GM19372 (cell line): ENCODE measurements at regions not wholly inside any gene's neighbourhood (a gene's known extent, or its start where the extent isn't known, plus 50 kb on each side); places are given as distances from the start of the nearest gene placed in this dataset.

Source experiments
- ATAC-seq: cut with Tn5 transposase; IDR thresholded peaks from one replicate; pipeline ENCODE4 v1.9.1; 2021; ENCODE audit warnings: mild to moderate bottlenecking, low read depth, moderate library complexity; ENCODE audit not compliant: unreplicated experiment

DNA sequence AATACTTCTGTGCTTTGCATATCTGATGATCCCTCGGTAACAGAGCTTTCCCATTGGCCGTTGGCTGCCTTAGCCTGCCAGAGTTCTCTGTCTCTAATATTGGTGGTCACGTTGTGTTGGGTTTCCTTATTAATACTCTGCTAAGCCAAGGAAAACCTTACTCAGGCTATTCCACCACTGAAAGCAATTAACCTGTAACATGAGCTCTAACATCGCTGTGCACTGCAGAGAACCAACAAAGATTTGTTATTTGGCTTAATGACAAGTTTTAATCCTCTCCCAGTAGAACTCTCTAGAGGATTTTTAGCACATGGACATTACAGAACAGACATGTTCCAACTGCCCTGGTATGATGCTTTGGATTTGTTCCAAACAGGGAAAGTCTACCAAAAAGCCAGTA is 825.9 kb upstream of the POU3F3 start:
- no peak for ATAC-seq

DNA sequence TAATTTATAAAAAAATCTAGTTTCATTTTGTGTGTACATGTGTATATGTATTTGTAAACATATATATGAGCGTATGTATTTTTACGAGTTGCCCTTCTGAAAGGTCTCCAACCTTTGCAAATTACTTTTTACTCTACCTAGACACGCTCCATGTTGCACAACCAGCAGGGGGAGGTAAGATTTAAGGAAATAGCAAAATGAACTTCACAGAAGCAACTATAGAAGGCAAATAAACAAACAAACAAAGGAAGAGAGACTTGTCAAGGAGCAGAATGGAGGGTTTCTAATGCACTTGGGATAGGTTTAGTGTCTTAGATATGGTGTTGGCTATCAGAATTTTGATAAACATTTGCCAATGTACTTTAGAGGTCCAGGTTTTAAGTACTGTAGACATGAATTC is 820.5 kb upstream of the POU3F3 start:
- ATAC-seq, result no peak

DNA sequence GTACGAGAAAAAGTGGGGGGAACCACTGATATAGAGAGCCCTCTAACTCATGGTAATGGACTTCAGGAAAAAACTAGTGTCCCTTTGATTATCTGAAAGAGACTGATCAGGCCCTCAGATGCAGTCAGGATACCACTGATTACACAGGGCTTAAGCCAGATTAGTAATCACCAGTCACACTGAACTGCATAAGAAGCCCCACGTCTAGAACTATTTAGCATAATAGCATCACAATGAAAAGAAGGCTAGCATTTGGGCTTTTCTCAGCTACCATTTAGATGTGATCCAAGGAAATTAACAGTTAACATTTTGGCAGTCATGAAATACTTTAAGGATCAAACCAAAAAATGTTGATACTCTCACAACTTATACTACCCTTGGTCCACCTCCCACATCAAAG is 813.1 kb upstream of the POU3F3 start:
- ATAC-seq, result no peak

DNA sequence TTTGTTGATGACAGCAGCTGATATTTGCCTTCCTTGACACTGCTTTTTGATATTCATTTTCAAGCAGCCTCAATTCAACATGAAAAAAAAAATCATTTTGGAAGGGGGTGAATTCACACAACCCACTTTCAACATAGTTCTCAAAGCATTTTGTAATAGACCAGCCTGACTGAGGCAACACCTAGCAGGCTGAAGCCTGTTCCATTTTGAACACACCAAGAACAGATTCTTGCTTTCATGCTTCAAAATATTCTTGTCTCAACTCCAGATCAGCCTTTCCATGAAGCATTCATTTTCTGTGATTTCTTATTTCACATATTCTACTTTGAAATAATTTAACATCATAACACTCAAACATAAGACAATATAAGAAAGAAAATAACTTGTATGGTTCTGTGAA is 812.6 kb upstream of the POU3F3 start:
- no peak for ATAC-seq

DNA sequence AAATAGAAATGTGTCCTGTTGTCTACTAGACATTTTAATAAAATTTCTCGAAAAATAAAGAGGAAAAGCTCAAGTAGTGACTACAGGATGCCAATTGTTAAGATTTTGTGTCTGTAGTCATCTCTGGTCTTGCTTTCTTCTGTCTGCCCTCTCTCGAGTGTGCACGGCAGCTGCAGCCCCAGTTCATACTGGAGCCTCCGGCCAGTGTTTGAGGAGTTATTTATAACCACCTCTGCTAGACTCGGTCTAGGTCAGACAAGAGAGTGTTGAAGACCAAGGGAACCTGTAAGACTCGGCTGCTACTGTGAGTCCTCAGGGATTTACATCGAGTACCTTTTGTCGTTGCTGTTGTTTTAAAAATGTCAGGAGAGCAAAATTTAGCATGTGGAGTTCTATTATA is 810.1 kb upstream of the POU3F3 start:
- no peak for ATAC-seq

DNA sequence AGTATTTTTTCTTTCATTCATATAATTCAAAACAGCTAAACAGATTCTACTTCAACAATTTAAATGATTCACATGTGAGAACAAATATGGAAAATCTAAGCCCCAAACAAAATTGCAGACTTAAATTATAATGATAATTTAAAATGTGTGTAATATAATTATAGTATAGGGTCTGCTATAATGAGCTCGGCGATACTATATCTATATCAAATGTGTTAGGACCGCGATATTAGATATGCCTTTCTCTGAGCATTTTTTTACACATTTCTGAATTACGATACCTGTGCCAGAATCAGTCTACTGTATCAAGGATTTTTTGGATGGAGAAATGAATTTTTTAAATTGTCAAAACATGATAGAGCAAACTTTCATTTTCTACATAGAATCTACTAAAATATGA is 808.8 kb upstream of the POU3F3 start:
- ATAC-seq, result no peak

DNA sequence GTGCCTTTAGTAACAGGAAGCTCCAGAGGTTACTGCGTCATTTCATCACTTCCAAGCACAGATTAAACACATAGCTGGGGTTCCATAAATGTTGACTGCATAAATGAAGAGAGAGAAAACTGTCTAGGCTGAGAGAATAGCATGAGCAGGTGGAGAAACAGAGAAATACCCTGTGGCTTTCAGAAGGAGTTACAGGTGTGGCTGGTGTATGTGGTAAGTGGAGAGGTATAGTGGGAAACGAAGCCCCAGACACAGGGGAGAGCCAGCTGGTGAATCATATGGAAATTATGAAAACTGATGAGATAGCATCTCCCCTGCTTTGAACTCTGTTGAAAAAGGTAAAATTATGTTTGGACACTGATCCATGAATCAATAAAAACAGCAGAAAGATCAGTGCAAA is 807.4 kb upstream of the POU3F3 start:
- ATAC-seq, result no peak

DNA sequence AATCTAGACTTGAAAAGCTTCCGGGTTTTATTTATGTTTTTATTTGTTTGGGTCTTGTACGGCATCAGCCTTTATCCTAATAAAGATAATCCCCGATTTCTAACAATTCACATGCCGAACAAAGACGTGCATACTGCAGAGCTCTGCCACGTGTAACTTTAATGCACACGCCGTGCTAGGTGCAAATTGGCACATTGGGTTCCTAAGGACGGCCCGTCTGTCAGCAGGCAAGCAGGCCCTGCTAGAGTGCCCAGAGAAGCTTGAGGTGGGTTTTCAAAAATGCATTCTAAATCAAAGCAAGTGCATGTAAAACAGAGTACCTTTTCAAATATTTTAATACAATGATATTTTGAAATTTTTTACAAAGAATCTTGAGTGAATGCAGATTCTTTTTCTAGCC is 806.4 kb upstream of the POU3F3 start:
- no peak for ATAC-seq

DNA sequence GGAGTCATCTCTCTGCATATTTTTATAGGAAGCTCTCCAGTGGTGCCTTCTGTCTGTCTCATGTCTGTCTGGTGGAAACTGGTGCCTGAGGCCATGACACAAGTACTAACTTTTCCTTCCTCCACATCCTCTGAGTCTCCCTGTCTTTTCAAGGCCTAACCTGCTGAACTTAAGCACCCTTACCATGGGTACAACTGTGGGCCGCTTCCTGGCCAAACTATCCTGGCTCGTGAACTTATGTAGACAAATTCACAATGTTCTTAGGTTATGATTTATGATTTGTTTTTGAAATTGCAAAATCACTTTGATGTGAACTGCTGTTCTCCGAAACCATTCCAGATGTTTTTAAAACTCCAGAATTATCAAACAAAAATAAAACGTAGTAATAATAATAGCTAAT is 804.5 kb upstream of the POU3F3 start:
- no peak for ATAC-seq

DNA sequence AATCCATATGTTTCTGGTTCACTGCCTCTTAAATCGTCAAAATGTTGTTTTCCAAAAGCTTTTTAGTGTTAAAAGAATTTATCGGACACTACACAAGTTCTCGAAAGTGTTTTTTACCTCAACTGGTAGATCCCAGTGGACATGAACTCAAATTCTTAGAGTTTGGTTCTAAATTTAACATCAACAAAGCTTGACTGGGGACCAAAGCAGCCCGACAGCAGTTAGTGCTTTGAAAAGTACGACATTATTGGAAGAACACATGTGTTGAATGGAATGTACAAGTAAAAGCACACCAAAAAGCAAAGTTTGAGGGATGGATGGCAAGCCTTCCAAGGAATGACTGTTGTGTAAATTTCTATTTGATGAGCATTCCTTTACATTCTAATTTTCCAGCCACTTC is 803.9 kb upstream of the POU3F3 start:
- no peak for ATAC-seq

DNA sequence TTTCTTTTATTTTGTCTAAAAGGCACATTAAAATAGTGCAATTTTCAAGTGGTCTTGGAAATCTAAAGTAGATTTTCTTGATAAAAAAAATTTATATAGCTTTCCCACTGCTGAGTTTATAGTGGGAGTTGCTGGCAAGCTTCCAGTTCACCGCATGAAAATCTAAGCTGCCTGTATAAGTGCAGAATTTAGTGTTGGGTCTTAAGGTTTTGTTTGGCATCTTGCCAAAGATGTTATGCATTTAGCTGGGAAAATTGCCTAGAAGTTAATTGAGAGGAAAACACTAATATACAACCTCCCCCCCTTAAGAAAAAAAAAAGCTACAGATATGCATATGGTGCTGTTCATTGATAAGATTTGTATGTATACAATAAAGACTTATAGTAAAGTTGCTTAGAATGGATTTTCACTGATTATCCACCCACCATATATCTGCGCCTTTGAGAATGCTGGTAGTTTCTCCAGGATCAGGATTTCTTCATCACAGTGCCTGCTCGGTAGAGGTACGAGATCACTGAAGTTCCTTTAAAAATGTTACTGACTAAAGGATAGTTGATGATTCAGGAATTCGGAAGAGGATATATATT is 803.2 kb upstream of the POU3F3 start:
- no peak for ATAC-seq

DNA sequence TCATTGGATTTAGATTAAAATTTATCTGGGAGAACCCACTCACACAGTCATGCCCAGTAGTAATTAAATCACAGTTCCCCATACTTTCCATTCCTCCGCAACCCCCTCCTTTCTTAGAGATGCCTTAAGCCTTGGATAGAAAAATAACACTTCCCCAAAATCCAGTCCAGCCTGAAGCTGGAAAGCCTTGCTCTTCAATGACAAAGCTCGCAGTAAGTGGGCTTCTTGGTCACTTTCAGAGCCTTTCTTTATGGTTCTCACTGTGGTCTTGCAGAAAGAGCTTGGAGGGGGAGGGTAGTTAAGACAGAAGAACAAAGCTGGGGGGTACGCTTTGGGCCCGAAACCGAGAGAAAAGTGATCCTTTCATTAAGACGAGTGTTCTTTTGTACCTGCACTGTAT is 802.1 kb upstream of the POU3F3 start:
- no peak for ATAC-seq

DNA sequence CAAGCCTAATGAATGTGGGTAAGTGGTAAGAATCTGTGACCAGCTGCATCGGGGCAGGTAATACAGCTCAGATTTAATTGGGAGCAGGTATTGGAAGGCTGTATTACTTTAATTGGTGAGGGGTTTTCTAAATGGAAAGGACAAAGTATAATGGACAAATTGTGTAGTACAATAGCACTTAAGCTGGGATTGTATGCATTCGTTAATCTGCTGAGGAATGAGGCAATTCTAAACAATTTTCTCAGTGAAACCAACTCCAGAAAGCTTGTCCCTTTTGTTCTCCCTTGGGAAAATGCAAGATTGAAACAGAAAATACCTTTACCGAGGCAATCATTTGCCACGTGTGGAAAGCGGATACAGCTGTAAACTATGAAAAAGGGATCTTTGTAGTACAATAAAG is 801.6 kb upstream of the POU3F3 start:
- ATAC-seq, result no peak

DNA sequence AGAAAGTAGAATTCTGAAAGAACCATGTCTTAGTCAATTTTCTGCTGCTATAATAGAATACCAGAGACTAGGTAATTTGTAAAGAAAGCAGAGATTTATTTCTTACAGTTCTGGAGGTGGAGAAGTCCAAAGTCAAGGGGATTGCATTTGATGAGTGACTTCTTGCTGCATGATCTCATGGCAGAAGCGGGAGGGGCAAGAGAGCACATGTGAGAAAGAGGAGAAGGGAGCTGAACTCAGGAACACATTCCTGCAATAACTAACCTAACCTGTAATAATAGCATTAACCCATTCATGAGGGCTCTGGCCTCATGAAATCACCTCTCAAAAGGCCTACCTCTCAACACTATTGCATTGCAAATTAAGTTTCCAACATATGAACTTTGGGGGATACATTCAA is 797.5 kb upstream of the POU3F3 start:
- ATAC-seq, result no peak

DNA sequence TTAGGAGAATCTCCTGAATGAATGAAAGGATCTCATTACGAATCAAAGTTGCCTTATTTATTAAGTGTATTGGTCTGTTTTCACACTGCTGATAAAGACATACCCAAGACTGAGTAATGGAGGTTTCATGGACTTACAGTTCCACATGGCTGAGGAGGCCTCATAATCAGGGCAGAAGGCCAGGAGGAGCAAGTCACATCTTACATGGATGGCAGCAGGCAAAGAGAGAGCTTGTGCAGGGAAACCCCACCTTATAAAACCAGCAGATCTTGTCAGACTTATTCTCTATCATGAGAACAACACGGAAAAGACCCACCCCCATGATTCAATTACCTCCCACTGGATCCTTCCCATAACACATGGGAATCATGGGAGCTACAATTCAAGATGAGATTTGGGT is 785.2 kb upstream of the POU3F3 start:
- no peak for ATAC-seq

DNA sequence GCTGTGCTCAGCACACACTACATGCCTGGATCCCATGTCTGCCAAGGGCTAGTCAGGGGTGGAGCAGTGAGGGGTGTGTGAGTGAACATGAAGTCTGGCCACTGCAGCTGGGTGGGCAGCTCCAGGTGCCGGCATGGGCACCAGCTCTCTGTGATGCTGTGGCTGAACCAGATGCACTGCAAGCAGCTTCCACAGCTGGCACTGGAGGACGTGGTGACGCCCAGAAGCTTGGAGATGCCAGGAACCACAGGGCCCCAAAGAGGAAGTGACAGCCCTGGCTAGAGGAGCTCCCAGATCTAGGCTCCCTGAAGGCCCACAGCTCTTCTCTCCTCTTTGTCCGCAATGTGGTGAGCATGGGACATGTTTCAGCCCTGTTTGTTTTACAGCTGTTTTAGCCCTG is 776.3 kb upstream of the POU3F3 start:
- ATAC-seq, result no peak

DNA sequence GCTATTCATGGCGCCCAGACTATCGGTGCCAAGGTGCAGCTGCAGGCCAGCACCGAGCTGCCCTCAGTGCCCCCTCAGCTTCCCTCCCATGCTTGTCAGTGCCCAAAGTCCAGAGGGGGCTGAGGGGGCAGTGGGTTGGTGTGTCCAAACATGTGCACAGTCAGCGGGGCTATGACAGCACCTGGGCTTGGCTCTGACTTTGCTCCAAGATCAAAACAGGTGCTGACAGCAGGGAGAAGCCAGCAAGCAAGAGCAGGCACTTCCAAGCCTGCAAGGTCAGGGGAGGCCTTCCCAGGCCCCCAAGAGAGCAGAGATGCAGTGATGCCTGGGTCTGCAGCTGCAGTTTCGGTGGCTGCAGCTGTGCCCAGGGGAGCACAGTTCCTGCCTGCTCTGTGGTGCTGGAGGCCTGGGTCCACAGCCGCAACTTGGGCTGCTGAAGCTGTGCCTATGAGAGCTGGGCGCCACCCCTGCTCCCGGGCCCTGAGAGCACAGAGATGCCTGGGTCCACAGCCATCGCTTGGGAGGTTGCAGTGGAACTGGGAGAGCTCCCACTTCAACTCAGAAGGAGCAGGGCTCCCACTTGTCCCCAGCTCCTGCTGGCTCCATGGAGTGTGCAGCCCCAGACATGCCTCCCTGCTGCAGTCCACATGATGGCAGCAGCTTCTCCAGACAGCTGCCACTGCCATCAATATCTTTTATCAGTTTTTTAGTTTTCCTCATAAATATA is 775.3 kb upstream of the POU3F3 start:
- ATAC-seq, result no peak

DNA sequence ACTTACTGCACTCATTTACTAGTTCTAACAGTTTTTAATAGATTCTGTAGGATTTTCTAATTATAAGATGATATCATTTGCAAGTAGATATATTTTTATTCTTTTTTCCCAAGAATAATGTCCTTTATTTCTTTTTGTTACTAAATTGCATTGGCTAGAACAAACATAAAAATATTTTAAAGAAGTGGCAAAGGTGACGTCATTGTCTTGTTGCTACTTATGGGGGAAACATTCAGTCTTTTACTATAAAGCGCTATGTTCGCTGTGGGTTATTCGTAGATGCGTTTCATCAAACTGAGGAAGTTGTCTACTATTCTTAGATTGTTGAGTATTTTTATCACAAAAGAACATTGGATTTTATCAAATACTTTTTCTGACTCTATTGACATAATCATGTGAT is 765.2 kb upstream of the POU3F3 start:
- no peak for ATAC-seq

DNA sequence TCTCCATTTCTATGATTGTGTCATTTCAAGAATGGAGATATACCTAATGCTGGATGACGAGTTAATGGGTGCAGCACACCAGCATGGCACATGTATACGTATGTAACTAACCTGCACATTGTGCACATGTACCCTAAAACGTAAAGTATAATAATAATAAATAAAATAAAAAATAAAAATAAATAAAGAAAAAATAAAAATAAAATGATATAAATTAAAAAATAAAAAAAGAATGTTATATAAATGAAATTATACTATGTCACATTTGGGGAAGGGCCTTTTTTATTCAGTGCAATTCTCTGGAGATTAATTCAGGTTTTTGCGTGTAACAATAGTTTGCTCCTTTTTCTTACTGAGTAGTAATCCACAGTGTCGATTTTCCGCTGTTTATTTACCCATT is 763.5 kb upstream of the POU3F3 start:
- ATAC-seq, result no peak

DNA sequence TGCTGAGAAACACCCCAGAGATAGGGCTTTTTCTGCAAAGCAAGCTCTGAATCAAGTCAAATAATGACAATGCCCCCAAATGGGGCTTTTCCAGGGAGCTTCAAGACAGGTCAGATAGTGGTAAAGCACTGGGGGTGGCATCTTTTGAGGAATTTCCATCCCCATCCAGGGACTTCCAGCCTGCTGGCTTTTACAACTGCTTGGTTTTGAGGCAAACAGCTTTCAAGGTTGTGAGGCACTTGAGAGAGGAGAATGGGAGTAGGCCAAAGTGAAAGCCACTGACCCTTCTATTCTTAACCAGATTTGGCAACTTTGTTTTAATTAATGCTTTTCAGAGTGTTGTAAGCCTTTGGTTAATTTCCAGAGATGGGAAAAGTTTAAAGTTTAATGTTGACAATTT is 762.0 kb upstream of the POU3F3 start:
- ATAC-seq, result no peak

DNA sequence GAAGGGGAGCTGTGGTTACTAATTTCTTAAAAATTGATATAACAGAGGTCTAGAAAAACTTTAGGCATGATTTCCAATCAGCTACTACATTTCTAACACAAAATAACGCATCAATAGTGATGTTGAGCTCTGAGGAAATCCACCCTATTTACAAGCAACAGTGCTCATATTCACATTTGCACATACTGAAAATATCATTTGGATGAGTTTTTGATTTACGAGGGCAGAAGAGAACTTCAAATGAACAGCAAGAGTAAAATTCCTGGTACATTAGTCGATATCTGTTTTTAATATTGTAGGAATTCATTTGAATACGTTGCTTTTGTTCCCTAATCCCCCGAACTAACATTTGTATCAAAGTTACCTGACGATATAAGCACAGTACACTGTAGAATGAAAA is 761.0 kb upstream of the POU3F3 start:
- ATAC-seq, result no peak

DNA sequence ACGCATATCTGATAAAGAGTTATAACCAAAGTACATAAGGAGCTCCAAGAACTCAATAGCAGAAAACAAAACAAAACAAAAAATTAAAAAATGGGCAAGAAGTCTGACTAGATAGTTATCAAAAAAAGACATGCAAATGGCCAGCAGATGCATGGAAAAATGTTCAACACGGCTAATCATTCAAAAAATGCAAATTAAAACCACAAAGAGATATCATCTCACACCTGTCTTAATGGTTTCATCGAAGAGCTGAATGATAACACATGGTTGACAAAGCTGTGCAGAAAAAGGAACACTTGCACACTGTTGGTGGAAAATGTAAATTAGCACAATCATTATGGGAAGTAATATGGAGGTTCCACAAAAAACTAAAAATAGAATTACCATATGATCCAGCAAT is 751.3 kb upstream of the POU3F3 start:
- ATAC-seq, result no peak

DNA sequence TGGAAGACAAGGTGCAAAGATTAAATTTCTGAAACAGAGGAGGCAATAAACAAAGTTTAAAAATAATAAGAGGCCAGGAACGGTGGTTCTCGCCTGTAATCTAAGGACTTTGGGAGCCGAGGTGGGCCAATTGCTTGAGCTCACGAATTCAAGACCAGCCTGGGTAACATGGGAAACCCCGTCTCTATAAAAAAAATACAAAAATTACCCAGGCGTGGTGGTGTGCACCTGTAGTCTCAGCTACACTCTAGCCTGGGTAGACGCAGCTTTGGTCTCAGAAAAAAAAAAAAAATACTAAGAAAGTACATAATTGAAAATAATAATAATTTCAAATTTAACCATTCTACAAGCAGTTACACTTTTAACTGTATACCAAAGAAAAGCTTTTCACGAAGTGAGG is 744.6 kb upstream of the POU3F3 start:
- no peak for ATAC-seq
